PC-9 (cell line): ENCODE measurements at regions not wholly inside any gene's neighbourhood (a gene's known extent, or its start where the extent isn't known, plus 50 kb on each side); places are given as distances from the start of the nearest gene placed in this dataset.

Experiments used
- BruUV-seq: library from RNA; stranded (reverse); fragments of 400-500 nt; replicated peaks from 2 replicates; lab custom pipeline; 2021; lab: Mats Ljungman, UMichigan
- CTCF ChIA-PET: fragments of 300-600 bp; sonication (Branson Sonifier 250); formaldehyde crosslinking; loops from one replicate; lab custom pipeline; 2022; ENCODE audit warnings: antibody characterized with exemption; lab: Charles Lee
- POLR2A ChIA-PET: fragments of 300-600 bp; sonication (Branson Sonifier 250); formaldehyde crosslinking; loops from one replicate; lab custom pipeline; 2022; ENCODE audit warnings: antibody characterized with exemption; ENCODE audit not compliant: unreplicated experiment; lab: Charles Lee
- DNase-seq, 2 experiments: peaks; one replicate each; pipeline versions ENCODE4 v3.0.0 to v3.0.0-alpha.2; 2015 to 2022; ENCODE audit warnings: mixed read lengths in 1 of 2
- H2AFZ ChIP-seq: fragments of 200-600 bp; sonication (generic); 2 replicates; pipeline ENCODE4 v1.8.1; 2017; ENCODE audit warnings: antibody characterized with exemption
- H3F3A ChIP-seq: fragments of 200-600 bp; sonication (generic); 2 replicates; pipeline ENCODE4 v1.8.1; 2017; ENCODE audit warnings: antibody characterized with exemption, mild to moderate bottlenecking, low read depth; ENCODE audit not compliant: insufficient read depth
- H3K27ac ChIP-seq: fragments of 200-600 bp; sonication (generic); 2 replicates; pipeline ENCODE4 v1.6.1; 2016; ENCODE audit warnings: mixed run types
- H3K27me3 ChIP-seq: fragments of 200-600 bp; sonication (generic); 2 replicates; pipeline ENCODE4 v1.6.1; 2016; ENCODE audit warnings: low read depth, mixed run types; ENCODE audit not compliant: insufficient read depth
- H3K36me3 ChIP-seq: fragments of 200-600 bp; sonication (generic); 2 replicates; pipeline ENCODE4 v1.6.1; 2016; ENCODE audit warnings: low read depth, mixed run types
- H3K4me1 ChIP-seq: fragments of 200-600 bp; sonication (generic); replicated peaks from 2 replicates; pipeline ENCODE4 v1.6.1; 2016; ENCODE audit warnings: mixed run types; ENCODE audit not compliant: insufficient read depth
- H3K4me2 ChIP-seq: fragments of 200-600 bp; sonication (generic); 2 replicates; pipeline ENCODE4 v1.6.1; 2017; ENCODE audit warnings: mixed run types
- H3K4me3 ChIP-seq: fragments of 200-600 bp; sonication (generic); 2 replicates; pipeline ENCODE4 v1.6.1; 2016; ENCODE audit warnings: mixed run types
- H3K79me2 ChIP-seq: fragments of 200-600 bp; sonication (generic); 2 replicates; pipeline ENCODE4 v1.6.1; 2017; ENCODE audit warnings: low read depth, mixed run types
- H3K9me2 ChIP-seq: fragments of 200-600 bp; sonication (generic); 2 replicates; pipeline ENCODE4 v1.8.1; 2017; ENCODE audit warnings: mild to moderate bottlenecking; ENCODE audit not compliant: insufficient read depth
- H3K9me3 ChIP-seq: fragments of 200-600 bp; sonication (generic); 2 replicates; pipeline ENCODE4 v1.8.1; 2016; ENCODE audit warnings: low read depth; ENCODE audit not compliant: insufficient read depth
- H4K20me1 ChIP-seq: fragments of 200-600 bp; sonication (generic); 2 replicates; pipeline ENCODE4 v1.8.1; 2017; ENCODE audit not compliant: insufficient read depth
- CTCF ChIP-seq: fragments of 200-600 bp; sonication (generic); conservative IDR thresholded peaks from 2 replicates; pipeline ENCODE4 v1.6.1; 2017; ENCODE audit warnings: mixed run types, antibody characterized with exemption, mild to moderate bottlenecking, moderate library complexity
- EZH2 ChIP-seq: fragments of 200-600 bp; sonication (generic); IDR thresholded peaks from 2 replicates; pipeline ENCODE4 v1.8.0; 2017; ENCODE audit warnings: antibody characterized with exemption, low read depth
- intact Hi-C: fragments of 100-400 bp; cut with micrococcal nuclease; formaldehyde crosslinking; loops from one replicate; pipeline ENCODE4 v1.10.0; 2022; ENCODE audit not compliant: unreplicated experiment

- H3K9me2 ChIP-seq, result no peaks in the 10 kb centered on the region
- no peaks in the 10 kb centered on the region for H3K4me1 ChIP-seq
- H3F3A ChIP-seq, result no peaks in the 10 kb centered on the region
- H3K4me2 ChIP-seq, result no peak overlapping the region
- TF ChIP-seq EZH2 (no peak), CTCF (no peak)
- no peaks in the 10 kb centered on the region for H3K9me3 ChIP-seq
- ChIA-PET POLR2A (no interaction called here), CTCF (no interaction called here)
- H3K4me3 ChIP-seq, result no peak overlapping the region
- H3K36me3 ChIP-seq, result no peaks in the 10 kb centered on the region
- BruUV-seq, result no TSS peak
- DNase-seq, result no peak
- intact Hi-C loops, result no loop called here
- H3K27ac ChIP-seq, result no peak overlapping the region
- H3K27me3 ChIP-seq, result no peaks in the 10 kb centered on the region
- H4K20me1 ChIP-seq, result no peaks in the 10 kb centered on the region
- H2AFZ ChIP-seq, result no peak overlapping the region
- no peaks in the 10 kb centered on the region for H3K79me2 ChIP-seq
Observed at GRCh38 chr11:19578871-19579270, 133.8 kb upstream of the NAV2 start.

GRCh38 chr11:19577976-19578619 is 134.5 kb upstream of the NAV2 start:
- Histone ChIP-seq H4K20me1 (no peaks in the 10 kb centered on the region), H3K27me3 (no peaks in the 10 kb centered on the region), H3F3A (no peaks in the 10 kb centered on the region), H3K4me2 (no peak overlapping the region), H3K4me1 (no peaks in the 10 kb centered on the region), H2AFZ (no peak overlapping the region), H3K79me2 (no peaks in the 10 kb centered on the region), H3K27ac (no peak overlapping the region), H3K9me2 (no peaks in the 10 kb centered on the region), H3K9me3 (no peaks in the 10 kb centered on the region), H3K36me3 (no peaks in the 10 kb centered on the region), H3K4me3 (no peak overlapping the region)
- TF ChIP-seq EZH2, result no peak
- TF ChIP-seq CTCF, result no peak
- no TSS peak for BruUV-seq
- intact Hi-C loops, result no loop called here
- no peak for DNase-seq
- CTCF ChIA-PET, result no interaction called here
- POLR2A ChIA-PET, result no interaction called here

GRCh38 chr11:19577391-19577975 is 135.2 kb upstream of the NAV2 start:
- POLR2A ChIA-PET, result no interaction called here
- BruUV-seq, result no TSS peak

More at GRCh38 chr11:19577391-19577975, 135.2 kb upstream of the NAV2 start:
- H3K9me2 ChIP-seq, result no peaks in the 10 kb centered on the region
- TF ChIP-seq CTCF, result no peak
- TF ChIP-seq EZH2, result no peak
- CTCF ChIA-PET, result interaction anchor here (0.7 kb wide), 1 partner anchor 358 kb away, joined by 3 read pairs; no protein-coding TSS in a partner anchor
- H3K36me3 ChIP-seq, result no peaks in the 10 kb centered on the region
- no peaks in the 10 kb centered on the region for H3F3A ChIP-seq
- H3K9me3 ChIP-seq, result no peaks in the 10 kb centered on the region
- H3K27ac ChIP-seq, result no peak overlapping the region
- H3K27me3 ChIP-seq, result no peaks in the 10 kb centered on the region
- H2AFZ ChIP-seq, result no peak overlapping the region
- H4K20me1 ChIP-seq, result no peaks in the 10 kb centered on the region
- no peaks in the 10 kb centered on the region for H3K4me1 ChIP-seq
- no peak overlapping the region for H3K4me2 ChIP-seq
- no peak overlapping the region for H3K4me3 ChIP-seq
- no peaks in the 10 kb centered on the region for H3K79me2 ChIP-seq
- no peak for DNase-seq
- intact Hi-C loops, result no loop called here
